ENCODE measurements at regions not wholly inside any gene's neighbourhood (a gene's known extent, or its start where the extent isn't known, plus 50 kb on each side); places are given as distances from the start of the nearest gene placed in this dataset.

DNA sequence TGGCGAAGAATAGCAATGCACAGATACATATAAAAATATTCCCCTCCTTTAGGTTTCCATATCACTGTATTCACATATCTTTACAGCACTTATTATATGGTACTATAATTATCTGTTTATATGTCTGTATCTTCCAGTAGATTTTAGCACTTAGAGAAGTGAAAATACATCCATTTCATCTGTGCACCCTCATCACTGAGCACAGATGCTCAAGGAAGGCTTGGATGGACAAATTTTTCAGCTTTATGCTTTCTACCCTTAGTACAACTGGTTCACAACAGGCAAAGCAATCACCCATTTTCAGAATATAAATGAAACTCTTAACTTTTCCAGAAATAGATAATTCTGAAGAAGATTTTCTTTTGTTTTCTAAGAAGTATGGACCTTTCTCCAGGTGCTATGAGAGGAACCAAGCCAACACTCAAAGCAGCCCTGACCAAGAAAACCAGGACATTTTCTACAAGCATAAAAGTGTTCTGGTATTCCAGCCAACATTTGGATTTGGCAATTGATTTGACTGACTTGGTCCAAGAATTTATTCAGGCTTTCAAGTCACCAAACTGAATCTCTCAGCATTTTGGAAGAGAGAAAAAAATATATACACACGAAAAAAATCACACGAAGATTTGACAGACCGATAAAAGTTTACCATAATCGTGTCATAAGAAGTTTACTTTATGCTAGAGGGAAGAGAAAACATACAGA, 170.2 kb upstream of the CD180 start:
- no peak for TF ChIP-seq POLR2AphosphoS5 (IDR thresholded peaks at IDR 0.05; ENCODE audit: low read depth, low read length)
- TF ChIP-seq PAX5 (IDR thresholded peaks at IDR 0.05; ENCODE audit: insufficient read depth, low read length, severe bottlenecking), result no peak
- no peak for TF ChIP-seq SPI1 (IDR thresholded peaks at IDR 0.05; ENCODE audit: low read depth, low read length)
- no peak for TF ChIP-seq TAF1 (IDR thresholded peaks at IDR 0.05; ENCODE audit: low read depth, low read length)
- no peak for FAIRE-seq
- DNase-seq (ENCODE audit: insufficient read length, low spot score), result no peak

DNA sequence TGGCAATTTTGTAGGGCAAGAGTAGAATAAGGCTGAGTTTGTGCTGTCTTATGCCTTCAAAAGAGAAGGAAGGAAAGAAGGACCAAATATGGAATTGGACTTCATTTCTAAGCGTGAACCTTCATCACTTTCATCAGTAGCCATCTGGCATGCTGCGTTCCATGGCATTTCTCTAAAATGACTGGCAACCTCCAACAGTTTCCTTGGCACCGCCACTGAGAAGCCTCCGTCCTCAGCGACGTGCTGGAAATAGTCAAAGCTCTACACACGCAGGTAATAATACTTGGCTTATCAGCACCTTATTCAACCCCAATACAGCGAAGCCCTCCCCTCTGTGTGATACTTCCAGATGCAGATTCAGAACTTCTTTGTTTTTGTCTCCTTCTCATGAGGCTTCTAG, 169.7 kb upstream of the CD180 start:
- TF ChIP-seq TAF1 (IDR thresholded peaks at IDR 0.05; ENCODE audit: low read depth, low read length) (no peak), PAX5 (IDR thresholded peaks at IDR 0.05; ENCODE audit: insufficient read depth, low read length, severe bottlenecking) (no peak), SPI1 (IDR thresholded peaks at IDR 0.05; ENCODE audit: low read depth, low read length) (no peak), POLR2A (IDR thresholded peaks at IDR 0.05; ENCODE audit: low read depth, low read length) (no peak), POU2F2 (IDR thresholded peaks at IDR 0.05; ENCODE audit: low read depth, low read length) (no peak), POLR2AphosphoS5 (IDR thresholded peaks at IDR 0.05; ENCODE audit: low read depth, low read length) (no peak)
- DNase-seq (ENCODE audit: insufficient read length, low spot score) (no peak), FAIRE-seq (no peak)

- no peak for FAIRE-seq
- TF ChIP-seq POLR2AphosphoS5 (IDR thresholded peaks at IDR 0.05; ENCODE audit: low read depth, low read length) (no peak), POU2F2 (IDR thresholded peaks at IDR 0.05; ENCODE audit: low read depth, low read length) (no peak), SPI1 (IDR thresholded peaks at IDR 0.05; ENCODE audit: low read depth, low read length) (no peak), TAF1 (IDR thresholded peaks at IDR 0.05; ENCODE audit: low read depth, low read length) (no peak), PAX5 (IDR thresholded peaks at IDR 0.05; ENCODE audit: insufficient read depth, low read length, severe bottlenecking) (no peak), POLR2A (IDR thresholded peaks at IDR 0.05; ENCODE audit: low read depth, low read length) (no peak)
- DNase-seq (ENCODE audit: insufficient read length, low spot score), result no peak
Measured at GRCh38 chr5:67364381-67364970, 167.9 kb upstream of the CD180 start.

DNA sequence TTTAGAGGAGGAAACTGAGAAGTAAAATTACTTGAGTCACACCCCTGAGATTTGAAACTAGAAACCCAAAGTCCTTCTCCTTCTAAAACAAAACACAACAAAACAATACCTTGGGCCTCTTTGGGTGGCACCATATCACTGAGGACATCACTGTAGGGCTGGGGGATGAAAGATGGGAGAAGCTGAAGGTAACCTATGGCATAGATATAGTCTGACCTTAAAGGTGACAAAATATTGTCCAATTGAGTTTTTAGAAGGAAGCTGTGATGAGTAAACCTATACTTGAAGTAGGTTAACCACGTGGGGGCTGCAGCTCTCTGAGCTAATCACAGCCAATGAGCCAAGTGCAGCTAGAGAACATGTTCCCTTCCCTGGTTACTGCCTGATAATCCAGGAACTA, 167.4 kb upstream of the CD180 start:
- no peak for FAIRE-seq
- no peak for DNase-seq (ENCODE audit: insufficient read length, low spot score)
- TF ChIP-seq POLR2AphosphoS5 (IDR thresholded peaks at IDR 0.05; ENCODE audit: low read depth, low read length) (no peak), SPI1 (IDR thresholded peaks at IDR 0.05; ENCODE audit: low read depth, low read length) (no peak), PAX5 (IDR thresholded peaks at IDR 0.05; ENCODE audit: insufficient read depth, low read length, severe bottlenecking) (no peak), TAF1 (IDR thresholded peaks at IDR 0.05; ENCODE audit: low read depth, low read length) (no peak), POLR2A (IDR thresholded peaks at IDR 0.05; ENCODE audit: low read depth, low read length) (no peak), POU2F2 (IDR thresholded peaks at IDR 0.05; ENCODE audit: low read depth, low read length) (no peak)

- TF ChIP-seq POLR2A (IDR thresholded peaks at IDR 0.05; ENCODE audit: low read depth, low read length) (no peak), TAF1 (IDR thresholded peaks at IDR 0.05; ENCODE audit: low read depth, low read length) (no peak), SPI1 (IDR thresholded peaks at IDR 0.05; ENCODE audit: low read depth, low read length) (no peak), POLR2AphosphoS5 (IDR thresholded peaks at IDR 0.05; ENCODE audit: low read depth, low read length) (no peak), PAX5 (IDR thresholded peaks at IDR 0.05; ENCODE audit: insufficient read depth, low read length, severe bottlenecking) (no peak), POU2F2 (IDR thresholded peaks at IDR 0.05; ENCODE audit: low read depth, low read length) (no peak)
- no peak for DNase-seq (ENCODE audit: insufficient read length, low spot score)
- no peak for FAIRE-seq
Measured at GRCh38 chr5:67363180-67363709, 166.6 kb upstream of the CD180 start.

DNA sequence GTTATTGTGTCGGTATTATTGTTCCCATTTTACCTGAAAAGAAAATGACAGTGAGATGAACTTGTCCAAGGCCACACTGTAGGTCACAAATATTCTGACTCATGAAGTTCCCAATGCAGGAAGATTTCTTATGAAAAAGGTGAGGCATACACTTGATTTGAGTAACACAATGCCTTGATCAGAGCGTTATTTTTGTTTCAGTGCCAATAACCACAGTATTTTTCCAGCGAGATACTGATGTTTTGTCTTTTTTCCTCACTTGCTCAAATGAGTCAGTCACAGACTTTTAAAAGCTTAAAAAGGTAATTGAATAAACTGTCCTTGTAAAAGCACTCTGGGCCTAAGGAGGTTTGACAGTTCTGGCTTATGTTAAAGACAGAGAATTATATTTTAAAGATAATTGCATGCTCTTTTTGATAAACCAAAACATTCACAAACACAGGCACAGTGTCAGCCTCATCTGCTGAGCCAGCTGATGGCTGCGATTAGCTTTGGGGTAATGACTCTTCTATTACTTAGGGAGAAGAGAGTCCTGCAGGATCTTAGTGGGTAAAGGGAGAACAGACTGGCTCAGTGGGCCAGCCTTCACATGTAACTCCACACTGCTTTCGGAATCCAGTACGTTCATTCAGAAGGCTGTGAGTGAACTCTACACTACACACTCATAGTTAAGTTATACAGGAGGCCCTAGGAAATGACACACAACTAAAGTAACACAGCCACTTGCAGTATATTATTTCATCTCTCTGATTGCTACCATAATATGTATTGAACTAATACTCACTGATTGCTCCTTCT, 165.5 kb upstream of the CD180 start:
- no peak for DNase-seq (ENCODE audit: insufficient read length, low spot score)

DNA sequence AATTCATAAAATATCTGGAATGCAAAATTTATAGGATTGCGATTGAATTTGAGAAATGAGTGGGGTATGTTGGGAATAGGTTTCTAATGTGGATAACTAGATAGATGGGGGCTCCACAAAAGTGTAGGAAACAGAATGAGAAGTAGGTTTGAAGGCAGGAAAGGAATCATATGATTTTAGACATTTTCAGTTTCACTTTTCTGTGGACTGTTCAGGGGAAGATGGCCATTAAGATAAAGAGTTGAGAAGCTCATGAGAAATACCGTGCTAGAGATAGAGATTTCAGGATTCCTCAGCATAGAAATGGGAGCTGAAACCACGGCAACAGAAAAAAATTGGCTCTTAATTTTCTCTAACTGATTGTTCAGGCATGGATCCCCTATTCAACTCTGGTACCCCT, 163.4 kb upstream of the CD180 start:
- no peak for TF ChIP-seq POLR2A (IDR thresholded peaks at IDR 0.05; ENCODE audit: low read depth, low read length)
- TF ChIP-seq PAX5 (IDR thresholded peaks at IDR 0.05; ENCODE audit: insufficient read depth, low read length, severe bottlenecking), result no peak
- TF ChIP-seq POLR2AphosphoS5 (IDR thresholded peaks at IDR 0.05; ENCODE audit: low read depth, low read length), result no peak
- TF ChIP-seq TAF1 (IDR thresholded peaks at IDR 0.05; ENCODE audit: low read depth, low read length), result no peak
- FAIRE-seq (no peak), DNase-seq (ENCODE audit: insufficient read length, low spot score) (no peak)

More for the DNA sequence above, 165.5 kb upstream of the CD180 start:
- FAIRE-seq, result no peak
- TF ChIP-seq POLR2AphosphoS5 (IDR thresholded peaks at IDR 0.05; ENCODE audit: low read depth, low read length) (no peak), SPI1 (IDR thresholded peaks at IDR 0.05; ENCODE audit: low read depth, low read length) (no peak), POLR2A (IDR thresholded peaks at IDR 0.05; ENCODE audit: low read depth, low read length) (no peak), POU2F2 (IDR thresholded peaks at IDR 0.05; ENCODE audit: low read depth, low read length) (no peak), TAF1 (IDR thresholded peaks at IDR 0.05; ENCODE audit: low read depth, low read length) (no peak), PAX5 (IDR thresholded peaks at IDR 0.05; ENCODE audit: insufficient read depth, low read length, severe bottlenecking) (no peak)

GRCh38 chr5:67358186-67358585, 161.6 kb upstream of the CD180 start:
- FAIRE-seq, result no peak
- no peak for DNase-seq (ENCODE audit: insufficient read length, low spot score)
- TF ChIP-seq POLR2A (IDR thresholded peaks at IDR 0.05; ENCODE audit: low read depth, low read length), result no peak
- no peak for TF ChIP-seq SPI1 (IDR thresholded peaks at IDR 0.05; ENCODE audit: low read depth, low read length)
- no peak for TF ChIP-seq PAX5 (IDR thresholded peaks at IDR 0.05; ENCODE audit: insufficient read depth, low read length, severe bottlenecking)
- no peak for TF ChIP-seq POLR2AphosphoS5 (IDR thresholded peaks at IDR 0.05; ENCODE audit: low read depth, low read length)
- TF ChIP-seq POU2F2 (IDR thresholded peaks at IDR 0.05; ENCODE audit: low read depth, low read length), result no peak
- TF ChIP-seq TAF1 (IDR thresholded peaks at IDR 0.05; ENCODE audit: low read depth, low read length), result no peak

- FAIRE-seq (no peak), DNase-seq (ENCODE audit: insufficient read length, low spot score) (no peak)
- TF ChIP-seq SPI1 (IDR thresholded peaks at IDR 0.05; ENCODE audit: low read depth, low read length), result no peak
Measured at GRCh38 chr5:67355120-67355713, 158.6 kb upstream of the CD180 start.
